Heart left ventricle (tissue), 16 donors: ENCODE measurements at regions not wholly inside any gene's neighbourhood (a gene's known extent, or its start where the extent isn't known, plus 50 kb on each side); places are given as distances from the start of the nearest gene placed in this dataset.

Experiments used
- ATAC-seq, 4 donors: fragments of 200-7000 bp; cut with Tn5 transposase; one replicate each; pipeline ENCODE4 v1.9.1; 2020 to 2022; ENCODE audit warnings: moderate library complexity in 4 of 4, mild to moderate bottlenecking in 3 of 4, moderate number of reproducible peaks in 1 of 4
- DNase-seq, 5 donors: peaks; one replicate each; pipeline ENCODE4 v3.0.0-alpha.2; 2020
- H3K27ac ChIP-seq, 12 donors: fragments of 200-600 bp; sonication (generic) in 4 of 12; one replicate each; pipeline versions ENCODE4 v1.5.0 to v1.8.0; 2016 to 2022; ENCODE audit warnings: mild to moderate bottlenecking in 2 of 12
- H3K27me3 ChIP-seq, 9 donors: fragments of 200-600 bp; sonication (generic) in 2 of 9; one replicate each; pipeline versions ENCODE4 v1.5.1 to v1.8.0; 2016 to 2022; ENCODE audit warnings: mild to moderate bottlenecking in 3 of 9
- H3K36me3 ChIP-seq, 9 donors: fragments of 200-600 bp; sonication (generic) in 2 of 9; one replicate each; pipeline versions ENCODE4 v1.5.0 to v1.8.0; 2018 to 2022; ENCODE audit warnings: mild to moderate bottlenecking in 2 of 9
- H3K4me1 ChIP-seq, 12 donors: fragments of 200-600 bp; sonication (generic) in 4 of 12; one replicate each; pipeline versions ENCODE4 v1.5.0 to v1.8.0; 2016 to 2022; ENCODE audit warnings: mild to moderate bottlenecking in 3 of 12
- H3K4me3 ChIP-seq, 12 donors: fragments of 200-600 bp; sonication (generic) in 4 of 12; one replicate each; pipeline versions ENCODE4 v1.5.0 to v1.8.0; 2017 to 2022; ENCODE audit warnings: mild to moderate bottlenecking in 9 of 12, moderate library complexity in 4 of 12
- H3K9me3 ChIP-seq, 12 donors: fragments of 200-600 bp; sonication (generic) in 4 of 12; one replicate each; pipeline versions ENCODE4 v1.5.0 to v1.8.0; 2016 to 2022; ENCODE audit warnings: mild to moderate bottlenecking in 1 of 12
- POLR2A ChIP-seq, 2 donors: fragments of 450-650 bp; IDR thresholded peaks; one replicate each; pipeline ENCODE4 v1.6.1; 2017; ENCODE audit warnings: antibody characterized with exemption in 2 of 2, mild to moderate bottlenecking in 2 of 2, moderate library complexity in 2 of 2
- WGBS, 4 donors: extraction: QIAGEN DNeasy Blood & Tissue Kit in 2 of 4; methylation state at CpG; one replicate each; pipeline versions ENCODE4 v1.1.5 to v1.1.7; 2013 to 2018; 5-methylcytosine and 5-hydroxymethylcytosine counted together
- intact Hi-C, 10 donors: fragments of 100-400 bp; cut with DNase I; formaldehyde crosslinking; loops; one replicate each; pipeline versions ENCODE4 v1.11.1 to v1.14.2; 2022
- TF ChIP-seq, protein P1 (sequence below), 12 donors: fragments of 200-600 bp; sonication (generic) in 4 of 12; IDR thresholded peaks; one replicate each; pipeline versions ENCODE4 v1.5.0 to v1.8.0; 2018 to 2022; ENCODE audit warnings: antibody characterized with exemption in 12 of 12, mild to moderate bottlenecking in 5 of 12
- donor health status: ischemic (EF 13 %, LVEDD 7.1; RV severe dilation, severe dysfunction).
- donor health status: healthy with polysubstance abuse.
- donor health status: DM: no; HTN: yes; CAD: no.
- donor health status: DM: no; HTN: no; CAD: no.
- donor health status: ischemic (EF 25% LVEDD 6.9; RV normal size, moderate dysfunction).
- donor health status: ischemic (EF 25% LVEDD 5.7; RV mildly dilated, moderate dysfunction).
- donor health status: healthy.
- donor health status: DM: yes; HTN: yes; CAD: no.
- donor health status: ischemic (EF 35%, LVEDD 5.7; RV mildly dilated, moderate dysfunction).
- donor health status: nonischemic (EF 11% LVEDD 7.7; RV severe dilation, severe dysfunction).
- donor health status: DM: yes; HTN: yes; CAD: no.
- donor health status: PGD.
- donor health status: ischemic (EF 29% LVEDD 5.4; RV normal size, mild dysfunction).
- donor health status: nonischemic (EF 23%, LVEDD 6.1; RV moderate dilation, normal function).

DNA sequence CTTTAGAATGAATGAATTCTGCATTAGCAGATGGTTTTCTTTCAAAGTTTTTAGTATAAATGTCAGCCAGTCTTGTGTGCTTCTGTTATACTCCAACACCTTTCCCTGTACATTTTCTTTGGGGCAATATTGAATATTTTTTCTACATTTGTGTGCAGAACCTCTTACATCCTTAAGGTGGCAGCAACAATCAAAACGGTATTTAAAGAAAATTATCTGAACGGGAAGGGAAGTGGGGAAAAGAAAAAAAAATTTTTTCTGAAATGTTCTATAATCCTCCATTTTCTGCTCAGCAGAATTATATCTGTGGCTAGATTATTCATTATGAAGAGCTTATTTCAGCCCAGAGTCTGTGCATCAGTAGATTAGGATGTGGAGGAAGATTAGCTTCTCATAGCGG, 347.3 kb upstream of the RAG2 start:
- peaks cover 0 to 15% (median 0%) of the 10 kb centered on the region in 12 donors for H3K4me1 ChIP-seq
- WGBS, 4 donors = 36 to 40% (median 39%) methylated on average over 3 of the region's 3 CpGs
- ATAC-seq (no peak), DNase-seq (no peak)
- H3K36me3 ChIP-seq = no peaks in the 10 kb centered on the region
- no peaks in the 10 kb centered on the region for H3K27me3 ChIP-seq
- no peaks in the 10 kb centered on the region for H3K9me3 ChIP-seq
- H3K4me3 ChIP-seq = no peak overlapping the region
- TF ChIP-seq, protein P1, sequence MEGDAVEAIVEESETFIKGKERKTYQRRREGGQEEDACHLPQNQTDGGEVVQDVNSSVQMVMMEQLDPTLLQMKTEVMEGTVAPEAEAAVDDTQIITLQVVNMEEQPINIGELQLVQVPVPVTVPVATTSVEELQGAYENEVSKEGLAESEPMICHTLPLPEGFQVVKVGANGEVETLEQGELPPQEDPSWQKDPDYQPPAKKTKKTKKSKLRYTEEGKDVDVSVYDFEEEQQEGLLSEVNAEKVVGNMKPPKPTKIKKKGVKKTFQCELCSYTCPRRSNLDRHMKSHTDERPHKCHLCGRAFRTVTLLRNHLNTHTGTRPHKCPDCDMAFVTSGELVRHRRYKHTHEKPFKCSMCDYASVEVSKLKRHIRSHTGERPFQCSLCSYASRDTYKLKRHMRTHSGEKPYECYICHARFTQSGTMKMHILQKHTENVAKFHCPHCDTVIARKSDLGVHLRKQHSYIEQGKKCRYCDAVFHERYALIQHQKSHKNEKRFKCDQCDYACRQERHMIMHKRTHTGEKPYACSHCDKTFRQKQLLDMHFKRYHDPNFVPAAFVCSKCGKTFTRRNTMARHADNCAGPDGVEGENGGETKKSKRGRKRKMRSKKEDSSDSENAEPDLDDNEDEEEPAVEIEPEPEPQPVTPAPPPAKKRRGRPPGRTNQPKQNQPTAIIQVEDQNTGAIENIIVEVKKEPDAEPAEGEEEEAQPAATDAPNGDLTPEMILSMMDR (IDR thresholded peaks at IDR 0.05) = peak in 11 of 12 donors; percentile 17 to 53 (median 29)
- no peak for TF ChIP-seq POLR2A (IDR thresholded peaks at IDR 0.05)
- no peak overlapping the region for H3K27ac ChIP-seq
- intact Hi-C loops = no loop called here

DNA sequence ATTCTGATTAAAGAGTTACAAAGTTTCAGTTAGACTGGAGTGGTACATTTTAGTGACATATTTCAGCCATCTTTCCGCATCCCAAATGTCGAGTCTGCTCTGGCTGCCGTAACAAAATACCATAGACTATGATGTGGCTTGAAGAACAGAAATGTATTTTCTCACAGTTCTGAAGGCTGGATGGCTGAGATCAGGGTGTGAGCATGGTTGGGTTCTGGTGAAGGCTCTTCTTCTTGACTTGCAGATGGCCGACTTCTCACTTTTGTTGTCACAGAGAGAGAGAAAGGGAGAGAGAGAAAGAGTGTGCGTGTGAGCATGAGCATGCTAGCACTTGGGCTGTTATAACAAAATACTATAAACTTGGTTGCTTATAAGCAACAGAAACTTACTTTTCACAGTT, 335.4 kb upstream of the RAG2 start:
- no peak for ATAC-seq
- no peaks in the 10 kb centered on the region for H3K4me1 ChIP-seq

DNA sequence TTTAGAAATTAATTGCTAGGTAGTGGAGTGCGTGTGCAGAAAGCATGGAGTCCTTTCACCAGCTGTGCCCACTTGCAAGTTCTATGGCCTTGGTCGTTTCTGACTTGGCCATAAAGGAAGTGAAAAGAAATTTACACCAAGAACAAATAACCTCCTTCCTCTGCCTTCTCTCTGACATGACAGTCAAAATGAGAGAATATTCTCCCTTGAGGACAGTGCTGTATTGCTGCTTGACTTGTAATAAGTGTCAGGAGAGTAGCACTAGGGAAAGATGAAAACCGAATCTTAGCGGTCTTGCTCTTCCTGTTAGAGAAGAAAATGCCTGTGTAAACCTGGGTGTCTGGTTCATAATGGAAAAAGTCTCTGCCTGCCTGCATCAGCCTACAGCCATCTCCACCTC, 333.1 kb upstream of the RAG2 start:
- H3K4me3 ChIP-seq = no peak overlapping the region
- DNase-seq (no peak), ATAC-seq (no peak)
- TF ChIP-seq POLR2A (IDR thresholded peaks at IDR 0.05) = no peak
- TF ChIP-seq, protein P1 (IDR thresholded peaks at IDR 0.05) = no peak
- no peaks in the 10 kb centered on the region for H3K27me3 ChIP-seq
- intact Hi-C loops = no loop called here
- no peak overlapping the region for H3K27ac ChIP-seq
- 74 to 81% (median 75%) methylated on average over 4 of the region's 4 CpGs for WGBS, 4 donors
- no peaks in the 10 kb centered on the region for H3K4me1 ChIP-seq
- H3K36me3 ChIP-seq = no peaks in the 10 kb centered on the region
- H3K9me3 ChIP-seq = no peaks in the 10 kb centered on the region

More for the DNA sequence above, 335.4 kb upstream of the RAG2 start:
- H3K36me3 ChIP-seq = no peaks in the 10 kb centered on the region
- H3K4me3 ChIP-seq = no peak overlapping the region
- no peaks in the 10 kb centered on the region for H3K27me3 ChIP-seq
- H3K27ac ChIP-seq = no peak overlapping the region
- TF ChIP-seq POLR2A (IDR thresholded peaks at IDR 0.05) = no peak
- TF ChIP-seq, protein P1 (IDR thresholded peaks at IDR 0.05) = no peak
- intact Hi-C loops = no loop called here
- no peaks in the 10 kb centered on the region for H3K9me3 ChIP-seq
- 91 to 96% (median 93%) methylated on average over 5 of the region's 5 CpGs for WGBS, 4 donors
- no peak for DNase-seq

DNA sequence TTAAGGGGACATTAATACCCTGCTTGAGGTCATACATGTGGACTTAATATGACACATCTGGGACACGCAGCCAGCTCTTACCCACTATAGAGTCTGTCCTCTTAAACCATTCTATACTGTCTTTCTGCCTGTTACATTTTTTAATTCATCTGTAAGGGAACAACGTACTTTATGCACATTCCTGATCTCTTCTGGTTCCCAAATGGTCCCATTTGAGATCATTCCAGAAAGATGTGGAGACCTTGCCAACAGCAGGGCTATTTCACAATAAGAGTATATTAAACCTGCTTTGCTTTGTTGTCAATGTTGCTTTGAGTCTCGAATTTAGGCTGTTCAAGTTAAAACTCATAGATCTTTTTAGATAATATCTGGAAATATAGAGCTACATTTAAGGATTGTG, 332.2 kb upstream of the RAG2 start:
- H3K27me3 ChIP-seq = no peaks in the 10 kb centered on the region
- H3K36me3 ChIP-seq = no peaks in the 10 kb centered on the region
- no peak overlapping the region for H3K27ac ChIP-seq
- 60 to 64% (median 63%) methylated on average over 3 of the region's 3 CpGs for WGBS, 4 donors
- H3K4me1 ChIP-seq = no peaks in the 10 kb centered on the region
- TF ChIP-seq, protein P1 (IDR thresholded peaks at IDR 0.05) = no peak
- no peak for TF ChIP-seq POLR2A (IDR thresholded peaks at IDR 0.05)
- intact Hi-C loops = no loop called here
- ATAC-seq = no peak
- no peak for DNase-seq
- no peaks in the 10 kb centered on the region for H3K9me3 ChIP-seq
- H3K4me3 ChIP-seq = no peak overlapping the region
